ENCODE measurements at regions not wholly inside any gene's neighbourhood (a gene's known extent, or its start where the extent isn't known, plus 50 kb on each side); places are given as distances from the start of the nearest gene placed in this dataset.
"Not testable (repeated sequence)": the region's sequence is repeated elsewhere in the genome, so short reads cannot be mapped to it uniquely, and the experiment has no call there.

GRCh38 chr19:32082028-32082427 lies 263.4 kb upstream of the ZNF507 start:
- no peak overlapping the region for H3K4me3 ChIP-seq (ENCODE audit: low read length)
- no peaks in the 10 kb centered on the region for H3K9me3 ChIP-seq (replicated peaks; ENCODE audit: control insufficient read depth, low read depth, low read length)
- H3K36me3 ChIP-seq (ENCODE audit: control insufficient read depth, insufficient read depth, low read length): no peaks in the 10 kb centered on the region
- no peaks in the 10 kb centered on the region for H3K4me1 ChIP-seq (ENCODE audit: control insufficient read depth, insufficient read depth, low read length)
- no peak overlapping the region for H3K27ac ChIP-seq (ENCODE audit: low read length)
- WGBS (ENCODE audit: insufficient coverage): 49% methylated on average over 7 of the region's 9 CpGs
- DNase-seq: no peak
- H3K27me3 ChIP-seq (ENCODE audit: control insufficient read depth, insufficient read depth, low read length): peaks cover 8% of the 10 kb centered on the region

GRCh38 chr19:32084756-32085363 lies 260.6 kb upstream of the ZNF507 start:
- H3K27ac ChIP-seq (ENCODE audit: low read length); H3K27me3 ChIP-seq (ENCODE audit: control insufficient read depth, insufficient read depth, low read length); DNase-seq; H3K9me3 ChIP-seq (replicated peaks; ENCODE audit: control insufficient read depth, low read depth, low read length); H3K4me1 ChIP-seq (ENCODE audit: control insufficient read depth, insufficient read depth, low read length); H3K36me3 ChIP-seq (ENCODE audit: control insufficient read depth, insufficient read depth, low read length); H3K4me3 ChIP-seq (ENCODE audit: low read length): not testable (repeated sequence)
- 88% methylated on average over 1 of the region's 1 CpG for WGBS (ENCODE audit: insufficient coverage)

GRCh38 chr19:32091241-32091640 lies 254.2 kb upstream of the ZNF507 start:
- H3K27ac ChIP-seq (ENCODE audit: low read length): no peak overlapping the region
- WGBS (ENCODE audit: insufficient coverage): 20% methylated on average over 8 of the region's 12 CpGs
- H3K27me3 ChIP-seq (ENCODE audit: control insufficient read depth, insufficient read depth, low read length): peaks cover 5% of the 10 kb centered on the region
- DNase-seq: no peak
- H3K9me3 ChIP-seq (replicated peaks; ENCODE audit: control insufficient read depth, low read depth, low read length): no peaks in the 10 kb centered on the region
- H3K4me1 ChIP-seq (ENCODE audit: control insufficient read depth, insufficient read depth, low read length): no peaks in the 10 kb centered on the region
- no peaks in the 10 kb centered on the region for H3K36me3 ChIP-seq (ENCODE audit: control insufficient read depth, insufficient read depth, low read length)
- no peak overlapping the region for H3K4me3 ChIP-seq (ENCODE audit: low read length)

GRCh38 chr19:32097011-32097410 lies 248.4 kb upstream of the ZNF507 start:
- Histone ChIP-seq H3K27ac (ENCODE audit: low read length) (no peak overlapping the region), H3K36me3 (ENCODE audit: control insufficient read depth, insufficient read depth, low read length) (no peaks in the 10 kb centered on the region), H3K9me3 (replicated peaks; ENCODE audit: control insufficient read depth, low read depth, low read length) (no peaks in the 10 kb centered on the region), H3K4me1 (ENCODE audit: control insufficient read depth, insufficient read depth, low read length) (no peaks in the 10 kb centered on the region), H3K4me3 (ENCODE audit: low read length) (no peak overlapping the region), H3K27me3 (ENCODE audit: control insufficient read depth, insufficient read depth, low read length) (peaks cover 5% of the 10 kb centered on the region)
- WGBS (ENCODE audit: insufficient coverage): no CpG with 5 or more reads among the region's 4 CpGs
- DNase-seq: no peak

- Histone ChIP-seq H3K9me3 (replicated peaks; ENCODE audit: control insufficient read depth, low read depth, low read length) (no peaks in the 10 kb centered on the region), H3K4me3 (ENCODE audit: low read length) (no peak overlapping the region)
Measured at GRCh38 chr19:32097620-32098019, 247.8 kb upstream of the ZNF507 start.

GRCh38 chr19:32098968-32099367 lies 246.4 kb upstream of the ZNF507 start:
- Histone ChIP-seq H3K4me1 (ENCODE audit: control insufficient read depth, insufficient read depth, low read length) (no peaks in the 10 kb centered on the region), H3K27ac (ENCODE audit: low read length) (no peak overlapping the region), H3K9me3 (replicated peaks; ENCODE audit: control insufficient read depth, low read depth, low read length) (no peaks in the 10 kb centered on the region), H3K36me3 (ENCODE audit: control insufficient read depth, insufficient read depth, low read length) (no peaks in the 10 kb centered on the region), H3K4me3 (ENCODE audit: low read length) (no peak overlapping the region), H3K27me3 (ENCODE audit: control insufficient read depth, insufficient read depth, low read length) (no peaks in the 10 kb centered on the region)
- no peak for DNase-seq
- no CpG with 5 or more reads among the region's 6 CpGs for WGBS (ENCODE audit: insufficient coverage)

More at GRCh38 chr19:32097620-32098019, 247.8 kb upstream of the ZNF507 start:
- no peak for DNase-seq
- peaks cover 5% of the 10 kb centered on the region for H3K27me3 ChIP-seq (ENCODE audit: control insufficient read depth, insufficient read depth, low read length)
- no peaks in the 10 kb centered on the region for H3K4me1 ChIP-seq (ENCODE audit: control insufficient read depth, insufficient read depth, low read length)
- H3K36me3 ChIP-seq (ENCODE audit: control insufficient read depth, insufficient read depth, low read length): no peaks in the 10 kb centered on the region
- no peak overlapping the region for H3K27ac ChIP-seq (ENCODE audit: low read length)
- no CpG with 5 or more reads among the region's 2 CpGs for WGBS (ENCODE audit: insufficient coverage)

GRCh38 chr19:32101206-32101605 lies 244.2 kb upstream of the ZNF507 start:
- H3K9me3 ChIP-seq (replicated peaks; ENCODE audit: control insufficient read depth, low read depth, low read length): no peaks in the 10 kb centered on the region
- no peak for DNase-seq
- peaks cover 6% of the 10 kb centered on the region for H3K27me3 ChIP-seq (ENCODE audit: control insufficient read depth, insufficient read depth, low read length)
- no peak overlapping the region for H3K4me3 ChIP-seq (ENCODE audit: low read length)
- H3K4me1 ChIP-seq (ENCODE audit: control insufficient read depth, insufficient read depth, low read length): peaks cover 4% of the 10 kb centered on the region
- H3K27ac ChIP-seq (ENCODE audit: low read length): no peak overlapping the region
- no CpG with 5 or more reads among the region's 1 CpG for WGBS (ENCODE audit: insufficient coverage)
- no peaks in the 10 kb centered on the region for H3K36me3 ChIP-seq (ENCODE audit: control insufficient read depth, insufficient read depth, low read length)

- H3K4me3 ChIP-seq (ENCODE audit: low read length): no peak overlapping the region
- no peaks in the 10 kb centered on the region for H3K9me3 ChIP-seq (replicated peaks; ENCODE audit: control insufficient read depth, low read depth, low read length)
- H3K27me3 ChIP-seq (ENCODE audit: control insufficient read depth, insufficient read depth, low read length): peaks cover 6% of the 10 kb centered on the region
- H3K27ac ChIP-seq (ENCODE audit: low read length): no peak overlapping the region
- H3K4me1 ChIP-seq (ENCODE audit: control insufficient read depth, insufficient read depth, low read length): peaks cover 4% of the 10 kb centered on the region
- DNase-seq: no peak
- H3K36me3 ChIP-seq (ENCODE audit: control insufficient read depth, insufficient read depth, low read length): no peaks in the 10 kb centered on the region
- 44% methylated on average over 6 of the region's 11 CpGs for WGBS (ENCODE audit: insufficient coverage)
Measured at GRCh38 chr19:32103541-32103940, 241.9 kb upstream of the ZNF507 start.

- no peak for DNase-seq
- peaks cover 6% of the 10 kb centered on the region for H3K27me3 ChIP-seq (ENCODE audit: control insufficient read depth, insufficient read depth, low read length)
- 15% methylated on average over 6 of the region's 16 CpGs for WGBS (ENCODE audit: insufficient coverage)
Measured at GRCh38 chr19:32104153-32104849, 241.1 kb upstream of the ZNF507 start.

GRCh38 chr19:32104850-32105235 lies 240.6 kb upstream of the ZNF507 start:
- DNase-seq: no peak
- Histone ChIP-seq H3K27me3 (ENCODE audit: control insufficient read depth, insufficient read depth, low read length) (peaks cover 6% of the 10 kb centered on the region), H3K4me3 (ENCODE audit: low read length) (no peak overlapping the region), H3K9me3 (replicated peaks; ENCODE audit: control insufficient read depth, low read depth, low read length) (no peaks in the 10 kb centered on the region), H3K36me3 (ENCODE audit: control insufficient read depth, insufficient read depth, low read length) (no peaks in the 10 kb centered on the region), H3K27ac (ENCODE audit: low read length) (no peak overlapping the region), H3K4me1 (ENCODE audit: control insufficient read depth, insufficient read depth, low read length) (peaks cover 4% of the 10 kb centered on the region)
- WGBS (ENCODE audit: insufficient coverage): no CpG with 5 or more reads among the region's 8 CpGs

More at GRCh38 chr19:32104153-32104849, 241.1 kb upstream of the ZNF507 start:
- Histone ChIP-seq H3K4me1 (ENCODE audit: control insufficient read depth, insufficient read depth, low read length) (peaks cover 4% of the 10 kb centered on the region), H3K36me3 (ENCODE audit: control insufficient read depth, insufficient read depth, low read length) (no peaks in the 10 kb centered on the region), H3K27ac (ENCODE audit: low read length) (no peak overlapping the region), H3K4me3 (ENCODE audit: low read length) (no peak overlapping the region), H3K9me3 (replicated peaks; ENCODE audit: control insufficient read depth, low read depth, low read length) (no peaks in the 10 kb centered on the region)

All from muscle of leg (tissue), 3 donors.